LNCaP clone FGC (cell line): ENCODE measurements at regions not wholly inside any gene's neighbourhood (a gene's known extent, or its start where the extent isn't known, plus 50 kb on each side); places are given as distances from the start of the nearest gene placed in this dataset.

Experiments
- DNase-seq: peaks from one replicate; pipeline ENCODE4 v3.0.0-alpha.2; 2011; ENCODE audit warnings: low read depth
- H3K4me3 ChIP-seq: 2 replicates; pipeline ENCODE4 v1.5.1; 2011; ENCODE audit warnings: mild to moderate bottlenecking, low read depth, low read length, control low read depth
- CTCF ChIP-seq: IDR thresholded peaks from 2 replicates; pipeline ENCODE4 v1.5.1; 2012; ENCODE audit warnings: mild to moderate bottlenecking; ENCODE audit not compliant: control insufficient read depth, insufficient read depth; ENCODE audit errors: extremely low read depth

GRCh38 chrX:138411048-138411447 is 300.5 kb downstream of the FGF13 start:
- DNase-seq = no peak

More at GRCh38 chrX:138411048-138411447, 300.5 kb downstream of the FGF13 start:
- H3K4me3 ChIP-seq = no peak overlapping the region
- no peak for TF ChIP-seq CTCF
